ENCODE measurements at regions not wholly inside any gene's neighbourhood (a gene's known extent, or its start where the extent isn't known, plus 50 kb on each side); places are given as distances from the start of the nearest gene placed in this dataset.

DNA sequence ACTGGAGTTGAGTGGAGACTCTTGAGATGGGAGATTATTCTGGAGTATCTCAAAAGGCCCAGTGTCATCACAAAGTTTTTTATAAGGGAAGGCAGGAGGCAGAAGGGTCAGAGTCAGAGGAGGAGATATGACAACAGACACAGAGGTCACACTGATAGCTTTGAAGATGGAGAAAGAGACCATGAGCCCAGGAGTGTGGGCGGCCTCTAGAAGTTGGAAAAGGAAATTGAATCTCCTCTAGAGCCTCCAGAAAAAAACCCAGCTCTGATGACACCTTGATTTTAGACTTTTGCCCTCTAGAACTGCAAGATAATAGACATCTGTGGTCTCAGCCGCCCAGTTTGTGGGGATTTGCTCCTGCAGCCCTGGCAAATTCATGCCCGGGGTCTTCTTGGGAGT is 64.8 kb upstream of the SPTLC1 start:
- intact Hi-C loops (cut with DNase I) = no loop called here
- Histone ChIP-seq H3K4me1 (no peaks in the 10 kb centered on the region), H3K27me3 (no peaks in the 10 kb centered on the region), H3K36me3 (no peaks in the 10 kb centered on the region), H3K27ac (no peak overlapping the region), H3K4me3 (no peak overlapping the region), H3K9me3 (no peaks in the 10 kb centered on the region)
- no peak for DNase-seq (ENCODE audit: extremely low spot score in 2 of 2)
- TF ChIP-seq POLR2A (IDR thresholded peaks at IDR 0.05) = no peak
- TF ChIP-seq, protein P1, sequence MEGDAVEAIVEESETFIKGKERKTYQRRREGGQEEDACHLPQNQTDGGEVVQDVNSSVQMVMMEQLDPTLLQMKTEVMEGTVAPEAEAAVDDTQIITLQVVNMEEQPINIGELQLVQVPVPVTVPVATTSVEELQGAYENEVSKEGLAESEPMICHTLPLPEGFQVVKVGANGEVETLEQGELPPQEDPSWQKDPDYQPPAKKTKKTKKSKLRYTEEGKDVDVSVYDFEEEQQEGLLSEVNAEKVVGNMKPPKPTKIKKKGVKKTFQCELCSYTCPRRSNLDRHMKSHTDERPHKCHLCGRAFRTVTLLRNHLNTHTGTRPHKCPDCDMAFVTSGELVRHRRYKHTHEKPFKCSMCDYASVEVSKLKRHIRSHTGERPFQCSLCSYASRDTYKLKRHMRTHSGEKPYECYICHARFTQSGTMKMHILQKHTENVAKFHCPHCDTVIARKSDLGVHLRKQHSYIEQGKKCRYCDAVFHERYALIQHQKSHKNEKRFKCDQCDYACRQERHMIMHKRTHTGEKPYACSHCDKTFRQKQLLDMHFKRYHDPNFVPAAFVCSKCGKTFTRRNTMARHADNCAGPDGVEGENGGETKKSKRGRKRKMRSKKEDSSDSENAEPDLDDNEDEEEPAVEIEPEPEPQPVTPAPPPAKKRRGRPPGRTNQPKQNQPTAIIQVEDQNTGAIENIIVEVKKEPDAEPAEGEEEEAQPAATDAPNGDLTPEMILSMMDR (IDR thresholded peaks at IDR 0.05) = no peak
- no peak for TF ChIP-seq POLR2AphosphoS5 (IDR thresholded peaks at IDR 0.05; ENCODE audit: insufficient read depth in 1 of 2, low read depth in 1 of 2)

DNA sequence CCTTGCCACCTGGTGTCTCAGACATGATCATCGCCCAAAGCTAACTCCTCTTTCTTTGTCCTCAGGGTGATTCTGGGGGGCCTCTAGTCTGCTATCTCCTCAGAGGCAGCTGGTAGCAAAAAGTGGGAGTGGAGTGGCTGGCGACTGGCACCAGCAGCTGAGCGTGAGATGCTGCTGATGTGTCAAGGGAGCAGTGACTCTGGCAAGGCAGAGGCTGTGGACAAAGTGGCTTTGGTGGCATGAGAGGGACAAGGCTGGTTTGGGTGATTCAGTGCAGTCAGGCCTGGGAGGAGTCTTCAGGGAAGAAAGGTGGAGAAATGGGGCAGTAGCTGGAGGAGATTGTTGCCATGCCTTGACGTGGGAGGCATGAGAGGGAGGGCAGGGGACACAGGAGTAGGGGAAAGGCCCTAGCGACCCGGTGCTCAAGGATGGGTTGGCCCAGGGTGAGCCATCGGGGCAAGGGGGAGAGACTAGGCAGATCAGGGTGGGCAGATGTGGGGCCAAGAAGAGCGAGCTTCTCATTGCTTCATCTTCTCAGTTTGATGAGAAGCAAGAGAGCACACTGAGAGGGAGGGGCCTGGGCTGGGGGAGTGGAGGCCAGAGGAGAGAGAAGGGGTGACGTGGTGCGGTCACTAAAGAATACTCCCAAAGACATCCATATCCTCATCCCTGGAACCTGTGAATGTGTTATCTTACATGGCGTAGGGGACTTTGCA is 64.2 kb upstream of the SPTLC1 start:
- H3K27ac ChIP-seq = no peak overlapping the region
- H3K4me3 ChIP-seq = no peak overlapping the region
- H3K9me3 ChIP-seq = no peaks in the 10 kb centered on the region
- intact Hi-C loops (cut with DNase I) = no loop called here
- TF ChIP-seq, protein P1 (IDR thresholded peaks at IDR 0.05) = no peak
- no peak for TF ChIP-seq POLR2A (IDR thresholded peaks at IDR 0.05)
- no peak for TF ChIP-seq POLR2AphosphoS5 (IDR thresholded peaks at IDR 0.05; ENCODE audit: insufficient read depth in 1 of 2, low read depth in 1 of 2)
- no peaks in the 10 kb centered on the region for H3K4me1 ChIP-seq
- no peak for DNase-seq (ENCODE audit: extremely low spot score in 2 of 2)
- H3K36me3 ChIP-seq = no peaks in the 10 kb centered on the region
- no peaks in the 10 kb centered on the region for H3K27me3 ChIP-seq

DNA sequence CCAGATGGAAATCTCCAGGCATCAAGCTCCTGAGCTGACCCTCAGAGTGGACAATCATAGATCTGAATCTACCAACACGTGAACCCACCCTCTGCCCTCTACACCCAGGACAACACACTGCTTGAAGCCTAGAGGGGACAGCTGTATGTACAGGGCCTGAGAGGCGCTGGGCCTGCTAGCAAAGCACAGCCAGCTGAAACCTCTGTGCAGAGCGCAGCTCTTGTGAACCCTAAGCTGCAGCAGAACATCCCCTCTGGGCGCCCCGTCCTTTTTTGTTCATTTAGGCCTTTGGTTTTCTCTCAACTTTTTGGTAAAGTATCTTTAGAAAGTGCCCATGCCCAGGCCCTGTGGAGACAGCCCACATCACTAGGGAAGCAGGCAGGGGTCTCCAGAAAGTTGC is 62.4 kb upstream of the SPTLC1 start:
- no peak for DNase-seq (ENCODE audit: extremely low spot score in 2 of 2)
- H3K27me3 ChIP-seq = no peaks in the 10 kb centered on the region
- no peaks in the 10 kb centered on the region for H3K36me3 ChIP-seq
- intact Hi-C loops (cut with DNase I) = no loop called here
- TF ChIP-seq POLR2AphosphoS5 (IDR thresholded peaks at IDR 0.05; ENCODE audit: insufficient read depth in 1 of 2, low read depth in 1 of 2) = no peak
- TF ChIP-seq POLR2A (IDR thresholded peaks at IDR 0.05) = no peak
- TF ChIP-seq, protein P1 (IDR thresholded peaks at IDR 0.05) = no peak
- no peak overlapping the region for H3K4me3 ChIP-seq
- no peaks in the 10 kb centered on the region for H3K9me3 ChIP-seq
- H3K4me1 ChIP-seq = no peaks in the 10 kb centered on the region
- H3K27ac ChIP-seq = no peak overlapping the region

DNA sequence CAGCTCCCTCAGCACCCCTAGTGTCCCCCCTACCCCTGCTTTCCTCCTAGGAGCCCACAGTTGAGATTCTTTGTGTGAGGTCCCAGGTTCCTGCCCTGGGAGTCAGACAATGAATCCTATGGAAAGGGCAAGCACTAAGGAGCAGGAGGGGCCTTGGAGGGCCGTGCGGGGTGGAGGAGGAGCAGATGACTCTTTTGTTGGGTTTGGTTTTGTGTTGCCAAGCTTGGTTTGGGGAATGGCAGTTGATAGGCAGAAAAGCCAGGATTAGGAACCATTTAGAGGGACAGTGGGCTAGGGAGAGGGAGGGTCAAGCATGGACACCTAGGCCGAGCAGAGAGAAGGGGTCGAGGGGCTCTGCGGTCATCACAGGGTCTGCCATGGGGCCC is 61.6 kb upstream of the SPTLC1 start:
- Histone ChIP-seq H3K9me3 (no peaks in the 10 kb centered on the region), H3K36me3 (no peaks in the 10 kb centered on the region), H3K27ac (no peak overlapping the region), H3K4me3 (no peak overlapping the region), H3K4me1 (no peaks in the 10 kb centered on the region), H3K27me3 (no peaks in the 10 kb centered on the region)
- TF ChIP-seq POLR2AphosphoS5 (IDR thresholded peaks at IDR 0.05; ENCODE audit: insufficient read depth in 1 of 2, low read depth in 1 of 2) (no peak), POLR2A (IDR thresholded peaks at IDR 0.05) (no peak)
- TF ChIP-seq, protein P1 (IDR thresholded peaks at IDR 0.05) = no peak
- intact Hi-C loops (cut with DNase I) = no loop called here
- no peak for DNase-seq (ENCODE audit: extremely low spot score in 2 of 2)

DNA sequence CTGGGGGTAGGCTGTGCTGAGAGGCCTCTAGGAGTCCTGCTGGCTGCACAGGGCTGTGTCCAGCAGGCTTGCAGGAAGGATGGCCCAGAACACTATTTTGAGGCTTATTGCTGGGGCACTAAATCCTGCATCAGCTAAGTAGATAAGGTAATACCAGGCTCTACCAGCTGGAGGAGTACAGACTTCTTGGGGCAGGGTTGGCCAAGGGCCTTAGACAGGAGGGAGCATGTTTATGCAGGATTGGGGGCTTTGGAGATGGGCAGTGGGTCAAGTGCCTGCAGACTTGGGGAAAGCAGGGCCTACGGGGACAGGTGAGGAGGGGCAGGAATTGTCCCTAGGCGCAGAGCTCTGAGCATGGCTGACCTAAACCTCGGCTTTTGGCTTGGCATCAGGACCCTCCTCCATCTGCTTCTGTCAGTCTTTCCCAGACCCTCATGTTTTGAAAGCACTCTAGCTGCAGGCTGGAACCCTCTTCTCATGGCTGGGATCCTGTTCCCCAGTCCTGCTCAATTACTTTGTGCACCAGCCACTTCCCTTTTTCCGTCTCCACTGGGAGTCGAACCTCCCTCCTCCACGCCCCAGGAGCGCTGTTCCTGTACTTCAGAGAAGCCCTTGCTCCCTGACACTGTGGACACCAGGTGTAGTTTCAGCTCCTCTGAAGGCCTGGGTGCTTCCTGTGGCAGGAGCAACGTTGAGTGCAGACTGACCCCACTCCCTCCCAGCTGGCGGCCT is 61.0 kb upstream of the SPTLC1 start:
- no peak for DNase-seq (ENCODE audit: extremely low spot score in 2 of 2)
- TF ChIP-seq, protein P1 (IDR thresholded peaks at IDR 0.05) = no peak
- TF ChIP-seq POLR2A (IDR thresholded peaks at IDR 0.05) = no peak
- no peaks in the 10 kb centered on the region for H3K9me3 ChIP-seq

More for the DNA sequence above, 61.0 kb upstream of the SPTLC1 start:
- no peaks in the 10 kb centered on the region for H3K27me3 ChIP-seq
- H3K4me1 ChIP-seq = no peaks in the 10 kb centered on the region
- intact Hi-C loops (cut with DNase I) = no loop called here
- H3K36me3 ChIP-seq = no peaks in the 10 kb centered on the region
- no peak overlapping the region for H3K27ac ChIP-seq
- H3K4me3 ChIP-seq = no peak overlapping the region

All from vagina (tissue), 2 donors.